ENCODE measurements at regions not wholly inside any gene's neighbourhood (a gene's known extent, or its start where the extent isn't known, plus 50 kb on each side); places are given as distances from the start of the nearest gene placed in this dataset.

- DNase-seq (ENCODE audit: low read depth in 3 of 3) = no peak
Measured at GRCh38 chr4:179415037-179415846, 1973.0 kb upstream of the AGA start.

- no peak for DNase-seq (ENCODE audit: low read depth in 3 of 3)
Measured at GRCh38 chr4:179415847-179416223, 1973.6 kb upstream of the AGA start.

- DNase-seq (ENCODE audit: low read depth in 3 of 3) = no peak
Measured at GRCh38 chr4:179417357-179417756, 1975.1 kb upstream of the AGA start.

GRCh38 chr4:179437962-179438361 lies 1995.7 kb upstream of the AGA start:
- no peak for DNase-seq (ENCODE audit: low read depth in 3 of 3)

- no peak for DNase-seq (ENCODE audit: low read depth in 3 of 3)
Measured at GRCh38 chr4:179441596-179441995, 1999.4 kb upstream of the AGA start.

DNA sequence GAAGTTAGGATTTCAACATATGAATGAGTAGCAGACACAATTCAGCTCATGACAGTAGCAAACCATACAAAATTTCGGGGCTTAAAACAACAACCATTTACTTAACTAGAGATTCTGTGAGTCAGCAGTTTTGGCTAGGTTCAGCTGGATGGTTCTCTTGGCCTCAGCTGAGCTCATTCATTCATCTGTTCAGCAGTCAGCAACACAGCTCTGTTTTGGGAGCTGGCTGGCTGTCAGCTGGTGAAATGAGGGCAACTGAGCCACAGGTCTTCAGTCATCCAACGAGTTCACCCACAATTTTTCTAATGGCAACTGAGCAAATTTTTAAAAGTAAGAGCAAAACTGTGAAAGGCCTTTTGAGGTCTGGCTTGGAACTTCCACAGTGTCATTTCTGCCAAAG lies 2005.1 kb upstream of the AGA start:
- no peak for DNase-seq (ENCODE audit: low read depth in 3 of 3)

- DNase-seq (ENCODE audit: low read depth in 3 of 3) = no peak
Measured at GRCh38 chr4:179465131-179465797, 2023.0 kb upstream of the AGA start.

DNA sequence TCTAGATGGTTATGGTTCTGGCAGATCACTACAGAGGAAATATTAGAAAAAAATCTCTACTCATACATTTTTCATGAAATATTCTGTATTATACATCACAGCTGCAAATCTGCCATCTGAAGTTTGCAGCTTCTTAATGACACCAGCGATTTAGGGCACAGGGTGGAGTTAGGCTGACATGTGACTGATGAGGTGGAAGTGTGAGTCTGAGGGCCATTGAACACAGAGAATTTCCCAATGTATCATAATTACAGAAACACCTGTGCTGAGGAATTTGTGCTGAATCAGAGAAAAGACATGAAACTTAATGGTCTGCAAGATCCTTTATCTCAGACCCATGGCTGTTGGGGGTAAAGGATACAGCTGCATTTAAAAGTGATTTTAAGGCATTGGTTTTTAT lies 2025.6 kb upstream of the AGA start:
- no peak for DNase-seq (ENCODE audit: low read depth in 3 of 3)

DNA sequence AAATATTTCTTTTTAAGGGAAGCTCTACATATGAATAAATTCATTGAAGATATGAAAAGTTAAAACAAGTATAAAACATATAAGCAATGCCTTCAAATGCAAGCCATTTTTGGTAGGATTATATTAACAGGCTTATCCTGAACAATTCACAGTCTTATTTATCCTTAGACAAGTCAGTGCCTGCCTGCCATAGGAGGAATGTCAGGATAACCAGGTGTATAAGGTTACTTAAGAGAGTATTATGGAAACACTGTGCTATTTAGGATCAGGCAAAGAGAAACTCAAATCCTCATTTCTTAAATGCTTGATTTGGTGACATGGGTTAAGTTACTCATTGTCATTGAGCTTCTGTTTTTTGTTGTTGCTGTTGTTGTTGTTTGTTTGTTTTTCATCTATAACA lies 2029.9 kb upstream of the AGA start:
- no peak for DNase-seq (ENCODE audit: low read depth in 3 of 3)

DNA sequence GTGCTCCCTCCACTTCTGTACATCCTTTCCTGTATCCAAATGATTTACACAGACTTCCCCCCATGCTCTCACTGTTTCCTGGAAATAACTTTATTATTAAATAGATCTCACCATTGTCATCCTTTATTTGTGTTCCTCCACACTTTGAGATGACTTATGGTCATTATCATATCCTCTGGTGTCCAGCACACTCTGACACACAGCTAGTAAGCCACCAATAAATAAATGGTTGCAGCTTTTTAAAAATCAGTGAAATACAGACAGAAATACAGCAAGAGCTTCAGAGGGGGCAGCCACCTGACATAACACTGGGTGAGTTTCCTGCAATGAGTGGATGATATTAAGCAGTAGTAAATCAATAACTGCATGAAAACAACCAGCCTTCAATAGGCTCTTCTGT lies 2036.4 kb upstream of the AGA start:
- DNase-seq (ENCODE audit: low read depth in 3 of 3) = no peak

DNA sequence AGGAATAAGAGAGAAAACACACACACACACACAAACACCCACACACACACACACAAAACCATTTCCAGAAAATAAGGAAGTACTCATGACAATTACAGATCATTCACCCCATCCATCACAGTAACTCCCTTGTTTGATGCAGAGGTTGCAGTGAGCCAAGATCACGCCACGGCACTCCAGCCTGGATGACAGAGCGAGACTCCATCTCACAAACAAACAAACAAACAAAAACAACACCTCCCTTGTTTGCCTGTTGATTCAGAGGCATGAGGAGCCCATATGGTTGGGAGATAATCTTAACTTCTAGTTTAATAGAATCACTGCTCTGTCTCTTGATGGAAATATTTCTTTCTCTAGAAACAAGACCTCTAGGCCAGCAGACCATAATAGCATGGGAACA lies 2043.5 kb upstream of the AGA start:
- DNase-seq (ENCODE audit: low read depth in 3 of 3) = no peak

- no peak for DNase-seq (ENCODE audit: low read depth in 3 of 3)
Measured at GRCh38 chr4:179486570-179487335, 2044.5 kb upstream of the AGA start.

DNA sequence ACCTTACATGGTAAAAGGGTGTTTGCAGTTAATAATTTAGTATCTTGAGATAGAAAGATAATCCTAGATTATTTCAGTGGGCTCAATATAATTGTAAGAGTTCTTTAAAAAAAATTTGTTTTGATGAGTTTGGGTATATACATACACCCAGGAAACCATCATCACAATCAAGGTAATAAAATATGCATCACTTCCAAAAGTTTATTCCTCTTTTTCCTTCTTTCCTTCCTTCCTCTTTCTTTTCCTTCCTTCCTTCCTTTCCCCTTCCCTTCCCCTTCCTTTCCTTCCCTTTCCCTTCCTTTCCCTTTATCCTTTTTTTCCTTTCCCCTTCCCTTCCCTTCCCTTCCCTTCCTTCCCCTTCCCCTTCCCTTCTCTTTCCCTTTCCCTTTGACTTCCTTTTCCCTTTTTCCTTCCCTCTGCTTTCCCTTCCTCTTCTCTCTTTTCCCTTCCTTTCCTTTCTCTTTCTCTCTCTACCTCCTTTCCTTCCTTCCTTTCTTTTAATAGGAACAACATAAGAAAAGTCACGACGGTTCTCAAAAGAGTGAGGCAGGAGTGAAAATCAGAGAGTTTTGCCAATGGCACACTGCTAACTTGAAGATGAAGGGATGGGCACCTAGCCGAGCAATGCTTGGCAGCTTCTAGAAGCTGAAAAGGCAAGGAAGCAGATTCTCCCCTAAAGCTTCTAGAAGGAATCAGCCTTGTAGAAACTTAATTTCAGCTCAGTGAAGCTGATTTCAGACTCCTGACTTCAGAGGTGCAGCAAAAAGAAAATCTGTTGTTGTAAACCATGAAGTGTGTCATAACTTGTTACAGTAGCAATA lies 2050.2 kb upstream of the AGA start:
- no peak for DNase-seq (ENCODE audit: low read depth in 3 of 3)

DNA sequence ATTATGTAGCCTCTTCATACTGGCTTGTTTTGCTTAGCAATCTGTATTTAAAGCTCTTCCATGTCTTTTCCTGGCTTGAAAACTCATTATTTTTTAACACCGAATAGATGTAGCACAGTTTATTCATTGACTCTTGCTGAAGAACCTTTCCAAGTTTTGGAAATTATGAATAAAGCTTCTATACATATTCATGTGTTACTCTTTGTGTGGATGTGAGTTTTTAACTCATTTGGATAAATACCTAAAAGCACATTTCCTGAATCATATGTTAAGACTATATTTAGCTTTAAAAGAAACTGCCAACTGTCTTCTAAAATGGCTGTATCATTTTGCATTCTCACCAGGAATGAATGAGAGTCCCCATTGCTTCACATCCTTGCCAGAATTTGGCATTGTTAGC lies 2061.7 kb upstream of the AGA start:
- DNase-seq (ENCODE audit: low read depth in 3 of 3) = no peak

DNA sequence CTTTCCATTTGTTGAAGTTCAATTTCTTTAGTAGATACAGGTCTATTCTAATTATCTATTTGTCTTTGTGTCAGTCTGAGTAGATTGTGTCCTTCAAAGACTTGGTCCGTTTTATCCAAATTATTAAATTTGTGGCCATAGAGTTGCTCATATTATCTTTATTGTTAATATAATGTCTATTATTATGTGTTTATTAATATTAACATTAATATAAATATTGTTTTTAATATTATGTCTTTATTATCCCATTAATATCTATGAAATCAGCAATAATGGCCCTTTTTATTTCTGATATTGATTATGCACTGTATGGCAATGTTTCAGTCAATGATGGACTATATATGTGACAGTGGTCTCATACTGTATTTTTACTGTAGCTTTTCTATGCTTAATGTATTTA lies 2067.3 kb upstream of the AGA start:
- no peak for DNase-seq (ENCODE audit: low read depth in 3 of 3)

GRCh38 chr4:179521952-179522351 lies 2079.7 kb upstream of the AGA start:
- no peak for DNase-seq (ENCODE audit: low read depth in 3 of 3)

GRCh38 chr4:179530958-179531357 lies 2088.7 kb upstream of the AGA start:
- no peak for DNase-seq (ENCODE audit: low read depth in 3 of 3)

- no peak for DNase-seq (ENCODE audit: low read depth in 3 of 3)
Measured at GRCh38 chr4:179536694-179537093, 2094.5 kb upstream of the AGA start.

GRCh38 chr4:179539641-179540040 lies 2097.4 kb upstream of the AGA start:
- no peak for DNase-seq (ENCODE audit: low read depth in 3 of 3)

GRCh38 chr4:179543771-179544170 lies 2101.5 kb upstream of the AGA start:
- no peak for DNase-seq (ENCODE audit: low read depth in 3 of 3)

DNA sequence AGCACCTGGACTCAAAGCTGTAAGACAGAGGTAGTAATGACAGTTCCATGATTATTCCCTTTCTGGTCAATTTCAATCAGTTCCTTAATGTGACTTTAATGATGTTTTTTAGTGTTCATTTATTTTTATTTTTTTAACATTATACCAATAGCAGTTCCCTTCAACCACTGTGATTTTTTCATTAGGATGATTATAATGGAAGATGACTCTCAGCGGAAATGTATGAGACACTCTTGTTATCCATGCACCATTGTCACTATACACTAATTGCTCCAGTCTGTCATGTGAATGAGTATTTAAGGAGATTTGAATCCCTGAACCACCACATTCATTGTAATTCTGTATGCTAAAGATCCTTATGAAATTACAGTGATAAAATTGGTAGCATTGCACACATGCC lies 2102.3 kb upstream of the AGA start:
- no peak for DNase-seq (ENCODE audit: low read depth in 3 of 3)

GRCh38 chr4:179552131-179552530 lies 2109.9 kb upstream of the AGA start:
- no peak for DNase-seq (ENCODE audit: low read depth in 3 of 3)
